ENCODE measurements at regions not wholly inside any gene's neighbourhood (a gene's known extent, or its start where the extent isn't known, plus 50 kb on each side); places are given as distances from the start of the nearest gene placed in this dataset.

DNA sequence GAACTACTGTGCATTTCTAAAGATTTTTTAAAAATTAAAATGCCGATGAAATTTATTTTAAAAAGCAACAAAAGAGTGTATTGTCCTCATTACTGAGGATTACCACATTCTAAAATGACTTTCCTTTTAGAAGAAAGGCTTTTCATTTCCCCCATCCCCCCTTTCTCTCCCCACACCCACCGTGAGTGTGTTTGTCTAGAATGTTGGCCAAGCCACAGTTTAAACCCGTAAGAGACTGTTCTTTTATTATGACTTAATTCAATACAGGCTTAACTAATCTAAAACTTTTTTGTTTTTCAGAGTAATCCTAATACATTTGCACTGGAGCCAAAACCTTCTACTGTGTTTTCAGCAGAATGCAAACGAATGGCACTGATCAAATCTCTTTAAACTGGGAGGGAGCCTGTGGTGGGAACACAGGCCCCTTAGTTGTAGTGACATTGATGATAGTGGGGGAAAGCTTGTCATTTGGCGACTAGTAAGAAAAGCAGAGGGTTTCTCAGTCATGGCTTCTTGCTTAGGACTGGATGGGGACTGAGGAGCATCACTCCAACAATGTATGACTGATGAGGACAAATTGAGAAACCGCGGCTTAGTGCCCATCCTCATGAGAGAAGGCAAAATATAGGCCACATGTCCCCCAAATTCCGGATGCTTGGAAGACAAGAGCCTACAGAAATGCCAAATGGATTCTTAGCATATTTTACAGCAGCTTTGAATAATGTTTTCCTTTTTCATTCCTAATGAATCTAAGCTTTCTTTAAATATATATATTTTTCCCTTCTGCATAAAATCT is 154.0 kb upstream of the SMIM21 start:
- no peak for TF ChIP-seq CTCF (IDR thresholded peaks at IDR 0.05)
- no peak for TF ChIP-seq EP300 (IDR thresholded peaks at IDR 0.05)
